Amniotic epithelial cell (primary cell): ENCODE measurements at regions not wholly inside any gene's neighbourhood (a gene's known extent, or its start where the extent isn't known, plus 50 kb on each side); places are given as distances from the start of the nearest gene placed in this dataset.
A peak's percentile ranks its signal among the peaks of the same experiment; 100 is the strongest.
"Not testable (repeated sequence)": the region's sequence is repeated elsewhere in the genome, so short reads cannot be mapped to it uniquely, and the experiment has no call there.

ENCODE experiments used
- DNase-seq: peaks from one replicate; pipeline ENCODE4 v3.0.0-alpha.2; 2010; ENCODE audit warnings: low read depth

DNA sequence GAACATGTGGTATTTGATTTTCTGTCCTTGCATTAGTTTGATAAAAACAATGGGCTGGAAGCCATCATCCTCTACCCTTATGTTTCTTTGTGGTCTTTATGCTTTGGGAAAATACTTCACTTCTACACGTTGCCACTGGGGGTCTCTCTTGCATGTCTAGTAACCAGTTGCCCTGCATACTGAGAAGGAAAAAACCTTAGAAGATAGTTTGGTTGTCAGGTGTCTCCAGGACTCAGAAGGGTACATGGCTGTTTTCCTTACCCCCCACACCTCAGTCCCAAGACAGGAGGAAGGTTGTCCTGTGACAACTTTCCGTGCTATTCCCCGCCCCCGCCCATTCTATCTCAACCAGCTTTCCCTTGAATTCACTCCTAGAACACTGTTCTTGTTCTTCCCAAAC lies 62.1 kb upstream of the LANCL3 start:
- DNase-seq, result no peak

DNA sequence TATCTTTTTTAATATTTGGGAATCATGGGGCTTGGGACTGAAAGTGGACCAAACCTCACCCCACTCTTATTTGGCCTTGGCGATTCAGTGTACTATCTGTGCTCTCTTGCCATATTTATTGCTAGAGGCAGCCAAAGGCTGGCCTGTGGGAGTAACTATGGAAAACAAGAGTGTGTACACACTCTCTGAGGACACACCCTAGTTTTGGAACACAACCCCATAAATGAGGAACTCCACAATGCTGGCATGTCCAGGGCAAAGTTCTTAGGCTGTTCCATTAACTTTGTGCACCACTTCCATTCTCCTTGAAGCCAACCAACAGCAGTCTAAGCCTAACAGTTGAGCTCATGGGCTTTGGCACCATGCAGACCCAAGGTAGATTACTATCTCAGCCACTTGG lies 54.9 kb upstream of the LANCL3 start:
- not testable (repeated sequence) for DNase-seq

DNA sequence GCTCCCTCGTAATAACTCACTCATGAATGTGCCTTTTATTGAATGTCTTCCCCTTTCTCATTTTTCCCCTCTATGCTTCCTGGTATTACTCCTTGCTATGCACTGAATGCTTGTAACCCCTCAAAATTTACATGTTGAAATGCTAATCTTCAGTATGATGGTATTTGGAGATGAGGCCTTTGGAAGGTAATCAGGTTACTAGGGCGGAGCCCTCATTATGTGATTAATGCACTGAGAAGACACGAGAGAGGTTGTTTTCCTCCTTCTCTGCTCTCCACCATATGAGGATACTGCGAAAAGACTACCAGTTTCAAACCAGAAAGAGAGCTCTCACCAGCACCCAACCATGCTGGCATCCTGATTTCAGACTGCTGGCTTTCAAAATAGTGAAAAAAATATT lies 52.2 kb upstream of the LANCL3 start:
- not testable (repeated sequence) for DNase-seq

DNA sequence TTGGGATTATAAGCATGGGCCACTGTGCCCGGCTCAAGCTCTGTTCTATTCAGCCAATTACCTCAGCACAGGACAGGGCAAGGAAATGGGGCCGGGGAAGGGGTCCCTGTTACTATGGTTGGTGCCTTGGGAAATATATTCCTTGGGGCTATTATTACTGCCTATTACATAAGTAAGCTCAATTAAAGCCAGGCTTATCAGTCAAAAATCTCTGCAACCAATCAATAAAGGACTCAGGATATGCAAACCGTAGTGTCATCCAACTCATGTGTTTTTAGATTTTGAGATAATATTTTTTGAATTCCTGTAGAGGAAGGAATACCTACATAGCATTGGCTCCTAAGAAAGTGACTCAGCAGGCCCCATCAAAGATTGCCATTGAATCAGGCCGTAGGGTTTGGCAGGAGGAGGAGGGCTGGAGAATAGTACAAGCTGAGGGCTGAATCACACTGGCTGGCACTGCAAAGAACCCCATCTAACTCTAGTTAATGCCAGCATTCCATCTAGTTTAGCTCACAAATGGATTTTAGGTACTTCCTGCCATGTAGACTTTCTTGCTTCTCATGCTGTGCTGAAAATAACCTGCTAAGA lies 50.5 kb upstream of the LANCL3 start:
- peak; percentile 34 for DNase-seq
